ENCODE measurements at regions not wholly inside any gene's neighbourhood (a gene's known extent, or its start where the extent isn't known, plus 50 kb on each side); places are given as distances from the start of the nearest gene placed in this dataset.

GRCh38 chr1:115539736-115540135 is 102.0 kb upstream of the VANGL1 start:
- H3K27ac ChIP-seq = no peak overlapping the region
- intact Hi-C loops (cut with DNase I; ENCODE audit: low total_unique reads) = no loop called here
- no peak overlapping the region for H3K4me3 ChIP-seq
- TF ChIP-seq, protein P1, sequence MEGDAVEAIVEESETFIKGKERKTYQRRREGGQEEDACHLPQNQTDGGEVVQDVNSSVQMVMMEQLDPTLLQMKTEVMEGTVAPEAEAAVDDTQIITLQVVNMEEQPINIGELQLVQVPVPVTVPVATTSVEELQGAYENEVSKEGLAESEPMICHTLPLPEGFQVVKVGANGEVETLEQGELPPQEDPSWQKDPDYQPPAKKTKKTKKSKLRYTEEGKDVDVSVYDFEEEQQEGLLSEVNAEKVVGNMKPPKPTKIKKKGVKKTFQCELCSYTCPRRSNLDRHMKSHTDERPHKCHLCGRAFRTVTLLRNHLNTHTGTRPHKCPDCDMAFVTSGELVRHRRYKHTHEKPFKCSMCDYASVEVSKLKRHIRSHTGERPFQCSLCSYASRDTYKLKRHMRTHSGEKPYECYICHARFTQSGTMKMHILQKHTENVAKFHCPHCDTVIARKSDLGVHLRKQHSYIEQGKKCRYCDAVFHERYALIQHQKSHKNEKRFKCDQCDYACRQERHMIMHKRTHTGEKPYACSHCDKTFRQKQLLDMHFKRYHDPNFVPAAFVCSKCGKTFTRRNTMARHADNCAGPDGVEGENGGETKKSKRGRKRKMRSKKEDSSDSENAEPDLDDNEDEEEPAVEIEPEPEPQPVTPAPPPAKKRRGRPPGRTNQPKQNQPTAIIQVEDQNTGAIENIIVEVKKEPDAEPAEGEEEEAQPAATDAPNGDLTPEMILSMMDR (IDR thresholded peaks at IDR 0.05) = no peak
- TF ChIP-seq POLR2A (IDR thresholded peaks at IDR 0.05) = no peak
- H3K27me3 ChIP-seq = no peaks in the 10 kb centered on the region
- no peaks in the 10 kb centered on the region for H3K9me3 ChIP-seq
- no peak for DNase-seq
- 94 to 96% methylated on average over 3 of the region's 3 CpGs for WGBS, 2 donors
- no peaks in the 10 kb centered on the region for H3K4me1 ChIP-seq
- H3K36me3 ChIP-seq (ENCODE audit: low read depth, missing control alignments) = no peaks in the 10 kb centered on the region

GRCh38 chr1:115539061-115539460 is 102.7 kb upstream of the VANGL1 start:
- TF ChIP-seq POLR2A (IDR thresholded peaks at IDR 0.05) = no peak
- TF ChIP-seq, protein P1 (IDR thresholded peaks at IDR 0.05) = no peak
- intact Hi-C loops (cut with DNase I; ENCODE audit: low total_unique reads) = no loop called here
- no peak overlapping the region for H3K27ac ChIP-seq
- no peaks in the 10 kb centered on the region for H3K27me3 ChIP-seq
- no peaks in the 10 kb centered on the region for H3K4me1 ChIP-seq
- H3K36me3 ChIP-seq (ENCODE audit: low read depth, missing control alignments) = no peaks in the 10 kb centered on the region
- WGBS, 2 donors = 65 to 66% methylated on average over 7 of the region's 7 CpGs
- H3K9me3 ChIP-seq = no peaks in the 10 kb centered on the region
- DNase-seq = no peak
- no peak overlapping the region for H3K4me3 ChIP-seq

- no peaks in the 10 kb centered on the region for H3K27me3 ChIP-seq
- H3K27ac ChIP-seq = no peak overlapping the region
- intact Hi-C loops (cut with DNase I; ENCODE audit: low total_unique reads) = no loop called here
- no peaks in the 10 kb centered on the region for H3K4me1 ChIP-seq
- no peaks in the 10 kb centered on the region for H3K36me3 ChIP-seq (ENCODE audit: low read depth, missing control alignments)
- H3K9me3 ChIP-seq = no peaks in the 10 kb centered on the region
- TF ChIP-seq, protein P1 (IDR thresholded peaks at IDR 0.05) = no peak
- TF ChIP-seq POLR2A (IDR thresholded peaks at IDR 0.05) = no peak
- no peak for DNase-seq
- WGBS, 2 donors = 82 to 83% methylated on average over 1 of the region's 1 CpG
- no peak overlapping the region for H3K4me3 ChIP-seq
These were observed 103.2 kb upstream of the VANGL1 start for GRCh38 chr1:115538579-115538978.

- Histone ChIP-seq H3K9me3 (no peaks in the 10 kb centered on the region), H3K4me3 (no peak overlapping the region), H3K36me3 (ENCODE audit: low read depth, missing control alignments) (no peaks in the 10 kb centered on the region), H3K27me3 (no peaks in the 10 kb centered on the region), H3K27ac (no peak overlapping the region), H3K4me1 (no peaks in the 10 kb centered on the region)
- intact Hi-C loops (cut with DNase I; ENCODE audit: low total_unique reads) = no loop called here
- TF ChIP-seq POLR2A (IDR thresholded peaks at IDR 0.05) = no peak
- TF ChIP-seq, protein P1 (IDR thresholded peaks at IDR 0.05) = no peak
- DNase-seq = no peak
These were observed 104.4 kb upstream of the VANGL1 start for GRCh38 chr1:115537415-115537814.

- Histone ChIP-seq H3K27me3 (no peaks in the 10 kb centered on the region), H3K36me3 (ENCODE audit: low read depth, missing control alignments) (no peaks in the 10 kb centered on the region), H3K4me1 (no peaks in the 10 kb centered on the region), H3K27ac (no peak overlapping the region), H3K9me3 (no peaks in the 10 kb centered on the region), H3K4me3 (no peak overlapping the region)
- TF ChIP-seq, protein P1 (IDR thresholded peaks at IDR 0.05) = no peak
- no peak for TF ChIP-seq POLR2A (IDR thresholded peaks at IDR 0.05)
- 86 to 87% methylated on average over 4 of the region's 4 CpGs for WGBS, 2 donors
- no peak for DNase-seq
- intact Hi-C loops (cut with DNase I; ENCODE audit: low total_unique reads) = no loop called here
These were observed 105.4 kb upstream of the VANGL1 start for GRCh38 chr1:115536279-115536816.
